SK-N-MC (cell line): ENCODE measurements at regions not wholly inside any gene's neighbourhood (a gene's known extent, or its start where the extent isn't known, plus 50 kb on each side); places are given as distances from the start of the nearest gene placed in this dataset.

Experiments used
- EZH2 ChIP-seq: fragments of 200-600 bp; sonication (generic); IDR thresholded peaks from one replicate; pipeline ENCODE4 v1.6.1; 2017; ENCODE audit warnings: antibody characterized with exemption
- FOXP2 ChIP-seq: optimal IDR thresholded peaks from 2 replicates; pipeline ENCODE3; 2011; ENCODE audit warnings: mild to moderate bottlenecking, moderate library complexity; ENCODE audit not compliant: insufficient read depth; ENCODE audit errors: extremely low read length, control extremely low read depth
- POLR2AphosphoS5 ChIP-seq: IDR thresholded peaks from 2 replicates; pipeline ENCODE4 v1.6.1; 2012; ENCODE audit warnings: mild to moderate bottlenecking, low read depth, low read length, borderline replicate concordance

- TF ChIP-seq POLR2AphosphoS5: no peak
- TF ChIP-seq EZH2: no peak
- TF ChIP-seq FOXP2: no peak
Measured at GRCh38 chr6:125512621-125513020, 210.9 kb upstream of the HDDC2 start.
